Bronchial epithelial cell (primary cell): ENCODE measurements at regions not wholly inside any gene's neighbourhood (a gene's known extent, or its start where the extent isn't known, plus 50 kb on each side); places are given as distances from the start of the nearest gene placed in this dataset.

Experiments
- DNase-seq: peaks from one replicate; pipeline ENCODE4 v3.0.0-alpha.2; 2010; ENCODE audit warnings: low read depth
- FAIRE-seq: peaks from 2 replicates; lab custom pipeline; 2011; peaks lifted over from hg19 to GRCh38; lab: Jason Lieb, UNC
- H3K27me3 ChIP-seq: 2 replicates; pipeline ENCODE4 v1.5.1; 2011; ENCODE audit warnings: low read length; ENCODE audit not compliant: control insufficient read depth, insufficient read depth
- H3K36me3 ChIP-seq: 2 replicates; pipeline ENCODE4 v1.5.1; 2011; ENCODE audit warnings: low read length; ENCODE audit not compliant: control insufficient read depth, insufficient read depth
- H3K4me3 ChIP-seq: 2 replicates; pipeline ENCODE4 v1.5.1; 2011; ENCODE audit warnings: mild to moderate bottlenecking, low read depth, low read length, control low read depth
- CTCF ChIP-seq: IDR thresholded peaks from 2 replicates; pipeline ENCODE4 v1.5.1; 2011; ENCODE audit warnings: mild to moderate bottlenecking, moderate library complexity, low read length, control low read depth, inconsistent platforms; ENCODE audit not compliant: insufficient read depth, severe bottlenecking

DNA sequence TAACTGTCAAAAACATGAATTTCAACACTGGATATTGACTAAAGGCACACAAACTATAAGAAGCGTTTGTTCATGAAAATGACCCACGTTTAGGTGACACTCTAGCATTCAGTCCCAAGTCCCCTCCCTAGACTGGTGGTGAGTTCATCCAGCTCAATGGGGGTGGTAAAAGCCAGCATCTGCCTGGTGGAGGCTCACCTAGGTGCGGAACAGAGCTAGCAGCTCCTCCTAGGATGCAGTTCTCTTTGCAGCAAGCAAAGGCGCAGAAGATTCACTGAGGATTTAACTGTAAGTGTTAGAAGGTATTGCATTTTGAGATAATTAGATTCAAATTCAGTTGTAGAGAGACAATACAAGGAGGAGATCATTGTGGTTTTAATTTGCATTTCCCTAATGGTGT is 87.6 kb downstream of the VSTM2A start:
- Histone ChIP-seq H3K36me3 (no peaks in the 10 kb centered on the region), H3K27me3 (no peaks in the 10 kb centered on the region), H3K4me3 (no peak overlapping the region)
- no peak for TF ChIP-seq CTCF
- no peak for DNase-seq
- no peak for FAIRE-seq

- TF ChIP-seq CTCF = no peak
These were observed 80.6 kb downstream of the VSTM2A start for GRCh38 chr7:54622696-54623309.

More at GRCh38 chr7:54622696-54623309, 80.6 kb downstream of the VSTM2A start:
- Histone ChIP-seq H3K4me3 (no peak overlapping the region), H3K27me3 (no peaks in the 10 kb centered on the region), H3K36me3 (no peaks in the 10 kb centered on the region)
- DNase-seq = no peak
- FAIRE-seq = no peak
